ENCODE measurements at regions not wholly inside any gene's neighbourhood (a gene's known extent, or its start where the extent isn't known, plus 50 kb on each side); places are given as distances from the start of the nearest gene placed in this dataset.
A peak's percentile ranks its signal among the peaks of the same experiment; 100 is the strongest.

DNA sequence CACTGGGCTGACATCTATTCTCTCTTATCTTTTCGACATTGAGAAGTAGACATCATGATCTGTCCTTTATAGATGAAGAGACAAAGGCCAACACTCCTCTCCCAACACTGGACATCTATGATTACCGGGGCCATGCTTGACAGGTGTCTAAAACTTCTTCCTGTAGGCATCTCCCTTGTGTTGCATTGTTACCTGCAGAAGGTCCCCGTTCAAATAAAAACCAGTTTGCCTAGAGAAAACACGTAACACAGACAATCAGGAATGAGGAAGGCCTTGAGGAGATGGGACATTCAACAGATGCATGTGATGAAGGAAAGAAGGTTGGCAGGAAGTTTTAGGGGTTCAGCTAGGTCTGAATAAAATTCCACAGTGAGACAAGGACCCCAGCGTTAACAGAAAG, 70.8 kb upstream of the ST8SIA3 start:
- H3K18ac ChIP-seq (ENCODE audit: low read length): no peak overlapping the region
- no peak overlapping the region for H2BK5ac ChIP-seq (ENCODE audit: low read length)
- no peak overlapping the region for H3K9ac ChIP-seq (ENCODE audit: low read length)
- H3K79me1 ChIP-seq (ENCODE audit: low read length): no peaks in the 10 kb centered on the region
- H2AK5ac ChIP-seq (ENCODE audit: low read length): no peak overlapping the region
- H3K4ac ChIP-seq (ENCODE audit: low read depth, low read length): no peak overlapping the region
- no peaks in the 10 kb centered on the region for H3K79me2 ChIP-seq (ENCODE audit: control insufficient read depth, insufficient read depth, low read length)
- no peak overlapping the region for H3K4me3 ChIP-seq (ENCODE audit: low read length)
- no peak for DNase-seq
- H4K5ac ChIP-seq (ENCODE audit: low read length): no peak overlapping the region
- no peak overlapping the region for H3K27ac ChIP-seq (ENCODE audit: low read depth, low read length)
- H3K4me2 ChIP-seq (ENCODE audit: low read length): no peak overlapping the region
- no peak overlapping the region for H2BK15ac ChIP-seq (replicated peaks; ENCODE audit: low read depth)
- no peak overlapping the region for H2BK120ac ChIP-seq (ENCODE audit: low read depth, low read length)
- WGBS (ENCODE audit: extremely low coverage, insufficient coverage, low lambda C conversion rate): no CpG with 5 or more reads among the region's 5 CpGs
- H3K23ac ChIP-seq (ENCODE audit: low read length): no peak overlapping the region
- H4K8ac ChIP-seq (ENCODE audit: low read depth, low read length): no peak overlapping the region
- H3K56ac ChIP-seq (ENCODE audit: low read length): no peak overlapping the region
- H3K36me3 ChIP-seq (ENCODE audit: control insufficient read depth, insufficient read depth, low read length): no peaks in the 10 kb centered on the region
- H3K27me3 ChIP-seq (ENCODE audit: insufficient read depth, low read length, poor library complexity): no peaks in the 10 kb centered on the region
- no peaks in the 10 kb centered on the region for H3K4me1 ChIP-seq (ENCODE audit: control insufficient read depth, low read depth, low read length)

DNA sequence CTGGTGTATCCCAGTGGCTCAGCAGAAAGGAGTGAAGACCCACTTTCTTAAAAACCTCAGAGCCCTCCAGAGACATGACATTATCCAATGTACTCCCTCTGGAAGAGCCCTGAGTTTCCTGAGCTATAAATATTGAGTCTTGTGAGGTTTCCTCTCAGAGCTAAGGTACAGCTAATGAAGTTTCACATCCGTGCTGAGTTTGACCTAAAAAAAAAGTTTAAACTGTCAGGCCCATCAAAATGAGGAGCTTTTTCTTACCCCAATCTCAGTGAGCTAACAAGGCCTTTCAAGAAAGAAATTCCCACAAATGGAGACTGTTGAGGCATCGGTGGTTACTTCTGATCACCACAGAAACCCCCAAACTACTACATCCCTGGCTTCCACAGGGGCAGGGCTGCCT, 65.4 kb upstream of the ST8SIA3 start:
- Histone ChIP-seq H3K23ac (ENCODE audit: low read length) (no peak overlapping the region), H4K5ac (ENCODE audit: low read length) (no peak overlapping the region), H3K18ac (ENCODE audit: low read length) (no peak overlapping the region), H3K9ac (ENCODE audit: low read length) (no peak overlapping the region), H4K8ac (ENCODE audit: low read depth, low read length) (no peak overlapping the region), H3K36me3 (ENCODE audit: control insufficient read depth, insufficient read depth, low read length) (no peaks in the 10 kb centered on the region), H3K4ac (ENCODE audit: low read depth, low read length) (no peak overlapping the region), H2BK15ac (replicated peaks; ENCODE audit: low read depth) (no peak overlapping the region), H3K27me3 (ENCODE audit: insufficient read depth, low read length, poor library complexity) (no peaks in the 10 kb centered on the region), H3K27ac (ENCODE audit: low read depth, low read length) (no peak overlapping the region), H3K56ac (ENCODE audit: low read length) (no peak overlapping the region), H3K4me3 (ENCODE audit: low read length) (no peak overlapping the region), H3K4me2 (ENCODE audit: low read length) (no peak overlapping the region), H2BK120ac (ENCODE audit: low read depth, low read length) (no peak overlapping the region), H3K4me1 (ENCODE audit: control insufficient read depth, low read depth, low read length) (no peaks in the 10 kb centered on the region), H2BK5ac (ENCODE audit: low read length) (no peak overlapping the region), H2AK5ac (ENCODE audit: low read length) (no peak overlapping the region), H3K79me2 (ENCODE audit: control insufficient read depth, insufficient read depth, low read length) (no peaks in the 10 kb centered on the region), H3K79me1 (ENCODE audit: low read length) (no peaks in the 10 kb centered on the region)
- no peak for DNase-seq
- WGBS (ENCODE audit: extremely low coverage, insufficient coverage, low lambda C conversion rate): no CpG with 5 or more reads among the region's 2 CpGs

DNA sequence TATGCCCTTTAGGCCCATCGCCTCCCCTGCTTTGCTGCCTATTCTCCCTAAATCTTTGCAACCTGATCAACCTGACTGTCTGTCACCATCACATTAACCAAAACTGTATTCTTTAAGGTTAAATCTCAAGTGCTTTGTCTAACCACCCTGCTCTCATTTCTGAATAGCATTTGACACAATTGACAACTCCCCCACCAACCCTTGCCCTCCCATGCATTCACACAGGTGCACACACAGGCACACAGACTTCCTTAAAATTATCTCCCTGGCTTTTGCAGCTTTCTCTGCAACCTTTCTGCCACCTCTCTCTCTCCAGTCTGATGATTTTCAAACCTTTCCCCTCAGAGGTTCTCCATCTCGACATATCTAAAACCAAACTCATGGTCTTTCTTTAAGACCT, 64.6 kb upstream of the ST8SIA3 start:
- Histone ChIP-seq H3K79me1 (ENCODE audit: low read length) (no peaks in the 10 kb centered on the region), H3K4me2 (ENCODE audit: low read length) (no peak overlapping the region), H3K56ac (ENCODE audit: low read length) (no peak overlapping the region), H3K18ac (ENCODE audit: low read length) (no peak overlapping the region), H4K8ac (ENCODE audit: low read depth, low read length) (no peak overlapping the region), H2BK5ac (ENCODE audit: low read length) (no peak overlapping the region), H2AK5ac (ENCODE audit: low read length) (no peak overlapping the region), H4K5ac (ENCODE audit: low read length) (no peak overlapping the region), H3K4ac (ENCODE audit: low read depth, low read length) (no peak overlapping the region), H3K4me3 (ENCODE audit: low read length) (no peak overlapping the region), H3K79me2 (ENCODE audit: control insufficient read depth, insufficient read depth, low read length) (no peaks in the 10 kb centered on the region), H3K27me3 (ENCODE audit: insufficient read depth, low read length, poor library complexity) (no peaks in the 10 kb centered on the region), H3K23ac (ENCODE audit: low read length) (no peak overlapping the region), H3K27ac (ENCODE audit: low read depth, low read length) (no peak overlapping the region), H3K9ac (ENCODE audit: low read length) (no peak overlapping the region), H3K4me1 (ENCODE audit: control insufficient read depth, low read depth, low read length) (no peaks in the 10 kb centered on the region), H2BK15ac (replicated peaks; ENCODE audit: low read depth) (no peak overlapping the region), H3K36me3 (ENCODE audit: control insufficient read depth, insufficient read depth, low read length) (no peaks in the 10 kb centered on the region), H2BK120ac (ENCODE audit: low read depth, low read length) (no peak overlapping the region)
- WGBS (ENCODE audit: extremely low coverage, insufficient coverage, low lambda C conversion rate): no CpG with 5 or more reads among the region's 2 CpGs
- DNase-seq: no peak

DNA sequence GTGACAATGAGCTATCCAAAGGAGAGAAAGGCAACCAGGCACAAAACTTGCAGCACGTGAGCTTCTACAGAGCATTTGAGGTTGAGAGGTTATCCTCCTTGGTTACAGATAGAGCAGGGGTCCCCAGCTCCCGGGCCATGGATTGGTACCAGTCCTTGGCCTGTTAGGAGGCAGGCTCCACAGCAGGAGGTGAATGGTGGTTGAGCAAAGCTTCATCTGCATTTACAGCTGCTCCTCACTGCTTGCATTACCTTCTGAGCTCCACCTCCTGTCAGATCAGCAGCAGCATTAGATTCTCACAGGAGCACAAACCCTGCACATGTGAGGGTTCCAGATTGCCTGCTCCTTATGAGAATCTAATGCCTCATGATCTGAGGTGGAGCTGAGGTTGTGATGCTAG, 57.8 kb upstream of the ST8SIA3 start:
- Histone ChIP-seq H3K4ac (ENCODE audit: low read depth, low read length) (no peak overlapping the region), H3K27me3 (ENCODE audit: insufficient read depth, low read length, poor library complexity) (no peaks in the 10 kb centered on the region), H3K18ac (ENCODE audit: low read length) (no peak overlapping the region), H3K27ac (ENCODE audit: low read depth, low read length) (no peak overlapping the region), H3K4me1 (ENCODE audit: control insufficient read depth, low read depth, low read length) (no peaks in the 10 kb centered on the region), H2BK5ac (ENCODE audit: low read length) (no peak overlapping the region), H3K23ac (ENCODE audit: low read length) (no peak overlapping the region), H4K8ac (ENCODE audit: low read depth, low read length) (no peak overlapping the region), H3K56ac (ENCODE audit: low read length) (no peak overlapping the region), H3K79me1 (ENCODE audit: low read length) (no peaks in the 10 kb centered on the region), H3K36me3 (ENCODE audit: control insufficient read depth, insufficient read depth, low read length) (no peaks in the 10 kb centered on the region), H3K4me2 (ENCODE audit: low read length) (no peak overlapping the region), H2BK15ac (replicated peaks; ENCODE audit: low read depth) (no peak overlapping the region), H3K4me3 (ENCODE audit: low read length) (no peak overlapping the region), H3K79me2 (ENCODE audit: control insufficient read depth, insufficient read depth, low read length) (no peaks in the 10 kb centered on the region), H2BK120ac (ENCODE audit: low read depth, low read length) (no peak overlapping the region), H4K5ac (ENCODE audit: low read length) (no peak overlapping the region), H2AK5ac (ENCODE audit: low read length) (no peak overlapping the region), H3K9ac (ENCODE audit: low read length) (no peak overlapping the region)
- no CpG with 5 or more reads among the region's 2 CpGs for WGBS (ENCODE audit: extremely low coverage, insufficient coverage, low lambda C conversion rate)
- peak; percentile 30 for DNase-seq

DNA sequence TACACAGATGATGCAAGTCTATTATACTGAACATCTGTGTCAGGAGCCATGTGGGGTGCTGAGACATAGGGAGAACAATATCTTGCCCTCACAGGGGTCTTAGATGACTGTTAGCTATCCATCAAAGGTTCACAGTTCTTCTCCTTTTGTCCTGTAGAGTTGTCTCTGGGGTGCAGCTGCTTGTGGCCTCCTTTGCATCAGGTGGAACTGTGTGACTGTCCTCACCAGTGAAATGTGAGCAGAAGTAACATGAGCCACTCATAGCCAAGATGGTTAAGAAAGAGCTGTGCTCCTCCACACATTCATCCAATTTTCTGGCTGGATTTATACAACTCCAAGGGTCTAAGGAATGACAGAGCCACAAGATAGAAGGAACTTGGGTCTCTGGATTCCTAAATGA, 56.0 kb upstream of the ST8SIA3 start:
- H3K4ac ChIP-seq (ENCODE audit: low read depth, low read length): no peak overlapping the region
- no peak for DNase-seq
- H3K4me3 ChIP-seq (ENCODE audit: low read length): no peak overlapping the region
- no peak overlapping the region for H3K4me2 ChIP-seq (ENCODE audit: low read length)
- H2BK5ac ChIP-seq (ENCODE audit: low read length): no peak overlapping the region
- no peak overlapping the region for H3K56ac ChIP-seq (ENCODE audit: low read length)
- H3K36me3 ChIP-seq (ENCODE audit: control insufficient read depth, insufficient read depth, low read length): no peaks in the 10 kb centered on the region
- H3K27me3 ChIP-seq (ENCODE audit: insufficient read depth, low read length, poor library complexity): no peaks in the 10 kb centered on the region
- H2BK120ac ChIP-seq (ENCODE audit: low read depth, low read length): no peak overlapping the region
- H3K27ac ChIP-seq (ENCODE audit: low read depth, low read length): no peak overlapping the region
- H3K79me1 ChIP-seq (ENCODE audit: low read length): no peaks in the 10 kb centered on the region
- no peak overlapping the region for H2AK5ac ChIP-seq (ENCODE audit: low read length)
- H4K8ac ChIP-seq (ENCODE audit: low read depth, low read length): no peak overlapping the region
- H2BK15ac ChIP-seq (replicated peaks; ENCODE audit: low read depth): no peak overlapping the region
- H3K23ac ChIP-seq (ENCODE audit: low read length): no peak overlapping the region
- no peaks in the 10 kb centered on the region for H3K79me2 ChIP-seq (ENCODE audit: control insufficient read depth, insufficient read depth, low read length)
- H4K5ac ChIP-seq (ENCODE audit: low read length): no peak overlapping the region
- H3K9ac ChIP-seq (ENCODE audit: low read length): no peak overlapping the region
- peaks cover under 1% of the 10 kb centered on the region for H3K4me1 ChIP-seq (ENCODE audit: control insufficient read depth, low read depth, low read length)
- no peak overlapping the region for H3K18ac ChIP-seq (ENCODE audit: low read length)

DNA sequence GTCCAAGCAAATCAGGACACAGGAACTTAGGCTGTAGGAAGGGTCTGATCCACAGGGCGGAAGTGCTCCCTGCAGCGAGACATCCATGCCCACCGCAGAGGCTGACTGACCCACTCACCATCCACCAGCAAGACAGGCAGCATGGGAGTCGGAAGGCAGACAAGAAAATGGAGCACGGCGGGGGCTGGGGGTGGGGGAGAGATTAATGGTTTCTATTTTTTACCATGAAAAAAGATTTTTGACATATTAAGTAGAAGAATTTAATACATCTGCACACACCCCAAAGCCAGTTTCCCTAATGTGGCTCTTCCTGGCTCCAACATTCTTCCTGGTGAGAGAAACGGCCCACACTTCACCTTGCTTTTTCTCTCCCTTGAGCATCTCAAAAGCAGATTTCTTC, 55.1 kb upstream of the ST8SIA3 start:
- no peaks in the 10 kb centered on the region for H3K27me3 ChIP-seq (ENCODE audit: insufficient read depth, low read length, poor library complexity)
- no peak overlapping the region for H2AK5ac ChIP-seq (ENCODE audit: low read length)
- peaks cover 5% of the 10 kb centered on the region for H3K4me1 ChIP-seq (ENCODE audit: control insufficient read depth, low read depth, low read length)
- H3K79me1 ChIP-seq (ENCODE audit: low read length): no peaks in the 10 kb centered on the region
- no peak overlapping the region for H2BK5ac ChIP-seq (ENCODE audit: low read length)
- no peak overlapping the region for H3K56ac ChIP-seq (ENCODE audit: low read length)
- H3K18ac ChIP-seq (ENCODE audit: low read length): no peak overlapping the region
- no peak overlapping the region for H3K4me2 ChIP-seq (ENCODE audit: low read length)
- no peak overlapping the region for H2BK120ac ChIP-seq (ENCODE audit: low read depth, low read length)
- no CpG with 5 or more reads among the region's 7 CpGs for WGBS (ENCODE audit: extremely low coverage, insufficient coverage, low lambda C conversion rate)
- no peaks in the 10 kb centered on the region for H3K36me3 ChIP-seq (ENCODE audit: control insufficient read depth, insufficient read depth, low read length)
- DNase-seq: no peak
- H3K4me3 ChIP-seq (ENCODE audit: low read length): no peak overlapping the region
- H2BK15ac ChIP-seq (replicated peaks; ENCODE audit: low read depth): no peak overlapping the region
- no peak overlapping the region for H4K8ac ChIP-seq (ENCODE audit: low read depth, low read length)
- no peak overlapping the region for H4K5ac ChIP-seq (ENCODE audit: low read length)
- H3K9ac ChIP-seq (ENCODE audit: low read length): no peak overlapping the region
- H3K4ac ChIP-seq (ENCODE audit: low read depth, low read length): no peak overlapping the region
- no peaks in the 10 kb centered on the region for H3K79me2 ChIP-seq (ENCODE audit: control insufficient read depth, insufficient read depth, low read length)
- H3K23ac ChIP-seq (ENCODE audit: low read length): no peak overlapping the region
- no peak overlapping the region for H3K27ac ChIP-seq (ENCODE audit: low read depth, low read length)
